ENCODE measurements at regions not wholly inside any gene's neighbourhood (a gene's known extent, or its start where the extent isn't known, plus 50 kb on each side); places are given as distances from the start of the nearest gene placed in this dataset.
"Not testable (repeated sequence)": the region's sequence is repeated elsewhere in the genome, so short reads cannot be mapped to it uniquely, and the experiment has no call there.

DNA sequence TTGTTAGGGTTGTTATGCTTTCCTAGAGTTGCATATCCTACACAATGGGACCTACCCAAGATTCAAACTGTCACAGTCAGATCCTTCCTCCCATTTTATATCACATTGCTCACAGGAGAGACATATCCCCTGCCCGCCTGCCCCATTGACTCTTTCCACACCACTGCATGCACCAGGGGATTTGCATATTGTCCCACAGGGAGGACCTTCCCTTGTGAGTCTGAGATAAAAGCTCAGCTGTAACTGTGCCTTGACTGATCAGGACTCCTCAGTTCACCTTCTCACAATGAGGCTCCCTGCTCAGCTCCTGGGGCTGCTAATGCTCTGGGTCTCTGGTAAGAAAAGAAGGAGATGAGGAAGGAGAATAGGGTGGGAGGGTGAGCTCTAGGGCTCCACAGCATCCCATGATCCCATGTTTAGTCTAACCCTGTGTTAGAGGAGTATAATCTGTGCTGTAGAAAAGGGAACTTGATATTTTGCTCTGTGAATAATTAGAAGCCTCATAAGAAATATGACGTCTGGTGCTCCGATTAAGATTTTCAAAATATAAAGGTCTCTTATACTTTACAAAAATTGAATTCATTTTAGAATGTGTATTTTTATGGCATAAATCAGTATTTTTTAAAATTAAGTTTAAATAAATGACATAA is 1268.4 kb downstream of the RPIA start:
- not testable (repeated sequence) for DNase-seq

DNA sequence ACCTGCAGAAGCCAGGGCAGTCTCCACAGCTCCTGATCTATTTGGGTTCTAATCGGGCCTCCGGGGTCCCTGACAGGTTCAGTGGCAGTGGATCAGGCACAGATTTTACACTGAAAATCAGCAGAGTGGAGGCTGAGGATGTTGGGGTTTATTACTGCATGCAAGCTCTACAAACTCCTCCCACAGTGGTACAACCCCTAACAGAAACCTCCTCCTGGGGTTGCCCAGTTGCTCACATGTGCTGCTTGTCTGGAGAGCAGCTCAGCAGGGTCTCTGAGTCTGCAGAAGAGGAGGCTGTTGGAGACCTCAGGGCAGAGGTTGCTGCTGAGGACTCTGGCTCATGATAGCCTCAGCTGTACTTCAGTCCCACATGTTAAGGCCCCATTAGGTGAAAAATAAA is 1269.1 kb downstream of the RPIA start:
- DNase-seq = not testable (repeated sequence)

DNA sequence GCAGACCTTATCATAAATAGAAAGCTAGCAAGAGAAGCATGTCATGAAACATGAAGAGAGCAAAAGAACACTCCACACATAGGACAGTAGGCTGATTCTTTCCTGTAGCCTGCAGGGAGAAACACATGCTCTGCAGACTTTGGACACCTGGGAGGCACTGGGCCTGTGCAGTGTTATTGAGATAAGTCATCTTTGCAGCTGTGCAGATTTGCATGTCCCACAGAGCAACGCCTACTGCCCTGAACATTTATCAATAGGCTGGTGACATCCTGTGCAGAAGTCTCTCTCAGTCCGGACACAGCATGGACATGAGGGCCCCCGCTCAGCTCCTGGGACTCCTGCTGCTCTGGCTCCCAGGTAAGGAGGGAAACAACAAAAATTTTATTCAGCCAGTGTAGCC is 1277.1 kb downstream of the RPIA start:
- not testable (repeated sequence) for DNase-seq

DNA sequence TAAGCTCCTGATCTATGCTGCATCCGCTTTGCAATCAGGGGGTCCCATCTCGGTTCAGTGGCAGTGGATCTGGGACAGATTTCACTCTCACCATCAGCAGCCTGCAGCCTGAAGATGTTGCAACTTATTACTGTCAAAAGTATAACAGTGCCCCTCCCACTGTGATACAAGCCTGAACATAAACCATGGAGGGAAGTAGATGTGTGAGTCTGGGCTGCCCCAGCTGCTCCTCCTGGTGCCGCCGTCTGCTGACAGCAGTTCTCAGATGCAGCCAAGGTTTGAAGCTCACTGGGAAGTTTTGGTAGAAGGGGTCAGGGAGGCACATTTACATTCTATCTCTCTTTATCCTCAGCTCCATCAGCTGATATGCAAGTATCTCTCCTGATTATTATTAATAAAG is 1277.7 kb downstream of the RPIA start:
- not testable (repeated sequence) for DNase-seq

DNA sequence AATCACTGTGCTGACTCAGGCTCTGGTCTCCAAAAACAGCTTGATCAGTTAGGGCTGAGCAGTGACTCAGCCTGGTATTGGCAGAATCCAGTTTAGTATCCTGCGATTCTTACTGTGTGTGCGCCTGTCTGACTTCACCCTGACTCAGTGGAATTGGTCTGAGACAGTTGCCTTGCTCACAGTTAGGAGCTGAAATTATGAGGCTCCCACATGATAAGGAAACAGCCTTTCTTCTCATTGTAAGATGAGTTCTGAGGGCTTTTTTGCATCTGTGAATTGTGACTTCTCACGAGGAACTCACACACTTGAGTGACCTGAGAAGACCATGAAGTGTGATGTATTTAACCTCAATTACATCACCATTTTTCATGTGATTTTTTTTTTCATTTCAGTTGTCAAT is 1282.4 kb downstream of the RPIA start:
- DNase-seq = peak in 1 of 51 donors; percentile 8

DNA sequence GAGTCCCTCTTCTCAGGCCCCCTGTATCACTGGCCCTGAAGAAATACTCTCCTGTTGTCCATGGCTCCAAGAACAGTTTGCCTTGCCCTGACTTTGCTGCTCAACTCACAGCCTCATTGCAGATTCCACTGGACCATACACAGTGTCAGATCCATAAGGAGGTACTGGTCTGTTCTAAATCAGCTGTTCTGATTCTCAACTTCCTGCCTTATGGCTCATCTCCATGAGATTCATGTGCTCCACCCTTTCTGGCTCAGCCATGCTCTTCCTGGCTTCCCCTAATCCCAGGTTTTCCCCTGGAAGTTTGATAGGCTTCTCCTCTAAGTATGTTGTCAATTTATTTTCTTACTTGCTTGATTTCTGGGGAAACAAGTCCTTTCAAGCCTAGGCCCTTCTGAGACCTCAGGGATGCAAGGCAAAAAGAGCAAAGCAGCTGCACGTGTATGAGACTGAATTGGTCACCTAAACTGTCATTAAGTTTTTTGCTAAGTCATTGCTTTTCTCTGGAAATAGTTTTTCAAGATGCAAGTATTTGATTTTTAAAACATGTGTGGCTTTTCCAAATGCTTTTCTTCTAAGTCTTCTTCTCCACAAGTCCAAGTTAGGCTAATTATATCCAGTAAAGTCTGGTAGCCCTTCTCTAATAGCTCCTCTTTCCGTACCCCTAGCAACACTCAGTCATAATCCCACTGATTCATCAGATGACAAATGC is 1288.5 kb downstream of the RPIA start:
- DNase-seq = not testable (repeated sequence)

DNA sequence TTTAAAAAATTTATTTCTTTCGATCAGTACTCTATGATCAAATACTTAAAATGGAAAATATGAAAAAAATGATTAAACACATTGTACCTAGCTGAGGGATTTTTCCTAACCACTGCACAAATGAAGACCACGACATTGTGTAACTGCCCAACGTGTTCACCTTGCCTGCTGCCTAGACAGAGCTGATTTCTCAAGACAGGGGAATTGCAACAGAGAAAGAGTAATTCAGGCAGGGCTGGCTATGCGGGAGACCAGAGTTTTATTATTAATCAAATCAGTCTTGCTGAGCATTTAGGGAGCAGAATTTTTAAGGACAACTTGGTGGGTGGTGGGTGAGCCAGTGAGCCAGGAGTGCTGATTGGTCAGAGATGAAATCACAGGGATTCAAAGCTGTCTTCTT is 1290.8 kb downstream of the RPIA start:
- DNase-seq = not testable (repeated sequence)

DNA sequence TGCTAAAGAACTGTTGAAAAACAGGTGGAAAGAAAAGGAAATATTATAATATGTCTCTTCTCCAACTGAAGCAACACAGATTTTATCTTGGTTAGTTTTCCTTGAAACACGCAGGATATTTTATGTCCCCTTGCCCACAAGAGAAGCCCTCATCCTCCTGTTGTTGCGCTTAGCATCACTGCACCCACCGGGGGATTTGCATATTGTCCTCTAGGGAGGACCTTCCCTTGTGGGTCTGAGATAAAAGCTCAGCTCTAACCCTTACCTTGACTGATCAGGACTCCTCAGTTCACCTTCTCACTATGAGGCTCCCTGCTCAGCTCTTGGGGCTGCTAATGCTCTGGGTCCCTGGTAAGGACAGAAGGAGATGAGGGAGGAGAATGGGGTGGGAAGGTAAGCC is 1294.2 kb downstream of the RPIA start:
- not testable (repeated sequence) for DNase-seq

DNA sequence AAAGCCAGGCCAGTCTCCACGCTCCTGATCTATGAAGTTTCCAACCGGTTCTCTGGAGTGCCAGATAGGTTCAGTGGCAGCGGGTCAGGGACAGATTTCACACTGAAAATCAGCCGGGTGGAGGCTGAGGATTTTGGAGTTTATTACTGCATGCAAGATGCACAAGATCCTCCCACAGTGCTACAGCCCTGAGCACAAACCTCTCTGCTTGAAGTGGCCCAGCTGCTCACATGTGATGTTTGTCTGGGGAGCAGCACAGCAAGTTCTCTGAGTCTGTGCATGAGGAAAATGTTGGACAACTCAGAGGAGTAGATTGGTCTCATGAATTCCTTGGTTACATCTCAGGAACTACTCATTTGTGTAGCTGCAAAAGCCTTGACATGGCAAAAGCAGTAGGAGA is 1295.1 kb downstream of the RPIA start:
- not testable (repeated sequence) for DNase-seq

DNA sequence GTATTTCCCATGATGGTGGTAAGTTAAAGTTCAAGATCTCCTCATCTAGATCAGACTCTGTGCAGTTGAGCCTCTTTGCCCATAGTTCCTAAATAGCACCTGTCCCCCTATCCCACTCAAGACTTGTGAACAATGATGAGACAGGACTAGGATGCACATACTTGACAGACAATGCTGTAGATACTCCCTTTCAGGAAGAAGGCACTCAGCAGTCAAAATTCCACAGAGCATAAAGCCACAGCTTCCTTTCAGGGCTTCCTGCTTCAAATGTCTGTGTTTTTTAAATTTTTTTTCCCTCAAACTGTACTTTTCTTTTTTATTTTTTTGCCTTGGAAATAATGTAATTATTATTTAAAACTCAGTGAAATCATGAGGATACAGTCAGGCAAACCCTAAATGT is 1305.3 kb downstream of the RPIA start:
- DNase-seq = not testable (repeated sequence)

DNA sequence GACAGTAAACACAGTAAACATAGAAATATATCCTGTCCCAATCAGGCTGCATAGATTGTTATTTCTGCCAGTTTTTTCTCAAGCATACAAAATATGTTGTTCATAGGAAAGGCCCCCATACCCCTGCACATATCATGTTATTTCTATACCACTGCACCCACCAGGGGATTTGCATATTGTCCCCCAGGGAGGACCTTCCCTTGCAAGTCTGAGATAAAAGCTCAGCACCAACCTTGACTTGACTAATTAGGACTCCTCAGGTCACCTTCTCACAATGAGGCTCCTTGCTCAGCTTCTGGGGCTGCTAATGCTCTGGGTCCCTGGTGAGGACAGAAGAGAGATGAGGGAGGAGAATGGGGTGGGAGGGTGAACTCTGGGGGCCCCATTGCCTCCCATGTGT is 1313.1 kb downstream of the RPIA start:
- DNase-seq = not testable (repeated sequence)

DNA sequence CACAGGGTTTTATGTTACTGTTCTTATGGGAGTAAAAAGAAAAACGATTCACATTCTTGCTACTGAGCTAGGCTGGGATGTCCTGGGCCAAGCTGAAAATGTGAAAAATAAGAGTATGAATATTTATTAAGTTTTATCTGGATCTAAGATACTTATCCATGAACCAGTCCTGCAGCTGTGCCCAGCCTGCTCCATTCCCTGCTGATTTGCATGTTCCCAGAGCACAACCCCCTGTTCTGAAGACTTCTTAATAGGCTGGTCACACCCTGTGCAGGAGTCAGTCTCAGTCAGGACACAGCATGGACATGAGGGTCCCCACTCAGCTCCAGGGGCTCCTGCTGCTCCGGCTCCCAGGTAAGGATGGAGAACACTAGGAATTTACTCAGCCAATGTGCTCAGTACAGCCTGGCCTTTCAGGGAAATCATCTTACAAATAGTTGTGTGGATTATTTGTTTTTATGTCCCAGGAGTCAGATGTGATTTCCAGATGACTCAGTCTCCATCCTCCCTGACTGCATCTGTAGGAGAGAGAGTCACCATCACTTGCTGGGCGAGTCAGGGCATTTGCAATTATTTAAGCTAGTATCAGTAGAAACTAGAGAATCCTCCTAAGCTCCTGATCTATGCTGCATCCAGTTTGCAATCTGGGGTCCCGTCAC is 1319.1 kb downstream of the RPIA start:
- not testable (repeated sequence) for DNase-seq

DNA sequence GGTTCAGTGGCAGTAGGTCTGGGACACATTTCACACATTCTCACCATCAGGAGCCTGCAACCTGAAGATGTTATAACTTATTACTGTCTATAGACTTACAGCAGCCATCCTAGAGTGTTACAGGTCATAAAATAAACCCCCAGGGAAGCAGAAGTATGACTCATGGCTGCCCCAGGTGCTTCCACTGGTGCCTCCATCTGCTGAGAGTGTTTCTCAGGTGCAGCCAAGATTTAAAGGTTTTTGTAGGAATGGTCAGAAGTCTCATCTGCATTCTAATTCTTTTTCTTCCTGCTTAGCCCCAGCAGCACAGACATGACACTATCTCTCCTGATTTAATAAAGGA is 1319.6 kb downstream of the RPIA start:
- not testable (repeated sequence) for DNase-seq

DNA sequence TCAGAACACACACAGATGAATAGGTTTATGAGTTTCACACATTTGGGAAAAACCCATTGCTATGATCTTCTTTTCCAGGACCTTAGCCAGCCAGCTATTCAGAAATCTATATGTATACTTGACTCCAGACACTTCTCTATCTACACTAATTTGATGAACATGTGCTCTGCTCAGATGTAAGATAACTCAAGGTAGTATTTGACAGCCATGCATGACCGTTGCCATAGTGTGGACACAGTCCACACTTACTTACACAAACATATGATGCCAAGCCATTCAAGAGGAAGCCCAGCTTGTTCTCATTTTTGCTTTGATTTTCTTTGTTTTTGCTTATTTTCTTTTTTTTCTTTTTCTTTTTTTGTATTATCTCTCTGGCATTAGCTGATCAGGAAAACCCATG is 1328.4 kb downstream of the RPIA start:
- DNase-seq = not testable (repeated sequence)

DNA sequence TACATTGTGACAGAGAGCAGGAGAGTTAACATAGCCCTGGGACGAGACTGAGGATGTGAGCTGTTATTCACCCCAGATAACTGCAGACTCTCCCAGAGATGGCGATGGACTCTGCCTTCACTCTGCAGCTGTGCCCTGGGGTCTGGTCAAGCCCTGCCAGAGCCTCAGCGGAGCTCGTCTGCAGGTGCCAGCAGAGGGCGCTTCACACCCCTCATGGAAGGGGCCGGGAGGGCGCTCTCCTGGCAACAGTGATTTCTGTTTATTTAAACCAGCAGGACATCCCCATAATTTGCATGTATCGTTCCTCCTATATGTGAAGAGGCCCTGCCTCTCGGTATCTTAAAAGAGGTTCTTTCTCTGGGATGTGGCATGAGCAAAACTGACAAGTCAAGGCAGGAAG is 1329.8 kb downstream of the RPIA start:
- DNase-seq = not testable (repeated sequence)

DNA sequence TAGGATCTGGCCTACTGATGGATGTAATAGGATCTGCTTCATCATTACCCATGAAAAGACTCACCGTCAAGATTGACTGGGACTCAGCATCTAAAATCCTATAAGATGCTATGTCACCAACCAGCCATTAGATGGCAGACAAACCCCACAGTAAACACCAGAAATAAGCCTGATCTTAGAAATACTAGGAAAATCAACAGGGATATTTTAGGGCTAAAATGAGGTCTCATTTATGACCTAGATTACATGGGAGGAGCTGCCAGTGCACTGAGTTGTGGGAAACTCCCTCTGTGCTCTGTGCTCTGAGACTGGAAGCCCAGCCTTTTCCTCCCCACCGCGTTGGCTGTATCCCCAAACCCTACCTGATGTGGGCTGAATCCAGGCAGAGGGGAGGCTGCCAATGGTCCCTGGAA is 1335.8 kb downstream of the RPIA start:
- not testable (repeated sequence) for DNase-seq

DNA sequence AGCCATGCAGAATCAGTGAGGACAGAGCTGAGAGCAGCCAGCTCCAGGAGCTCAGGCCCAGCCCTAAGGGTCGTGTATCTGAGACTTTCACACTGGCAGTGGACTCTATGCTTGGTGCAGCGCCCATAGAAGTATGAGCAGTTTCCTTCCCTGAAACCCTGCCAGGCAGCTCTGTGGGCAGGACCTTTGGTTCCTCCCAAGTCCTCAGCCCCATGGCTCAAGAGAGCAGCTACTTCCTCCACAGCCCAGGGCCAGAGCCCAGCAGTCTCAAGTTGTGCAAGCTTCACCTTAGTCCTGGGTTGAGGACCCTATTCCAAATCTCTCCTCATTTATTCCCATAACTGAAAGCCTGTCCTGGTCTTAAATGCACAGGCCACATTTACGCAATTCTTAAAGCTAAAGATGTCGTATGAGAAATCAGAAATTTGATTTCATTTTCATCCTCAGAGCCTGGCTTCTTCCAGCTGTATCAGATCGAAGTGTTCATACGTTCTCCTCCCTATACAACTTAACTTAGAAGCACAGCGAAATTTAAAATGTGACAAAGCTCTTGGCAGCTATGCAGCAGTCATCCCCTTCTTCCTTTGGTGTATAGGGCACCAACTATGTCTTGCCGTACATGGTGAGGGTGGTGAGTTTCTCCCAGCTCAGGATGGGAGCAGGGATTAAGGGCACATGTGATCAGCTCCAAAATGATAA is 1337.1 kb downstream of the RPIA start:
- DNase-seq = peak in 2 of 51 donors; percentile 1 to 9

DNA sequence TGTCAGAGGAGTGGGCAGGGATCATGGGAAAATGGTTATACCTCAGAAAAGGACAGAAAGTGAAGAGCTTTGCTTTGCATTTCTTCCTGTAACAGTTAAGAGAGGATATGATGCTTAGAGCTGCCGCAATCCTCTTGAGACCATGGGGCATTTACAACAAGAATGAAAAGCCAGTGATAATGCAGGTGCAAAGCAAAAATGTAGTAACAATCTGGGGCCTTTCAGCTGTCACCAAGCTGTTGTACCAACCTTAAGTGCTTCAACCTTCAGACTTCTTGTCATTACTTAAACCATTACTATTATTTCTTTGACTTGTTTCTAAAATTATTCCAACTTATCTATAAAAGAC is 1337.6 kb downstream of the RPIA start:
- not testable (repeated sequence) for DNase-seq

DNA sequence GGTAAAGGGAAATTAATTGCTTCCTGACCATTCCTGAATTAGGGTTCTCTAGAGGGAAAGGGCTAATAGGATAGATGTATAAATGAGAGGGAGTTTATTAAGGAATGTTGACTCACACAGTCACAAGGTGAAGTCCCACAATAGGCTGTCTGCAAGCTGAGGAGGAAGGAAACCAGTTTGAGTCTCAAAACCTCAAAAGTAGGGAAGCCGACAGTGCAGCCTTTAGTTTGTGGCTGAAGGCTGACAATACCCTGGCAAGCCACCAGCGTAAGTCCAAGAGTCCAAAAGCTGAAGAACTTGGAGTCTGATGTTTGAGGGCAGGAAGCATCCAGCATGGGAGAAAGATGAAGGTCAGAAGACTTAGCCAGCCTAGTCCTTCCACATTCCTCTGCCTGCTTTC is 1340.8 kb downstream of the RPIA start:
- DNase-seq = not testable (repeated sequence)

DNA sequence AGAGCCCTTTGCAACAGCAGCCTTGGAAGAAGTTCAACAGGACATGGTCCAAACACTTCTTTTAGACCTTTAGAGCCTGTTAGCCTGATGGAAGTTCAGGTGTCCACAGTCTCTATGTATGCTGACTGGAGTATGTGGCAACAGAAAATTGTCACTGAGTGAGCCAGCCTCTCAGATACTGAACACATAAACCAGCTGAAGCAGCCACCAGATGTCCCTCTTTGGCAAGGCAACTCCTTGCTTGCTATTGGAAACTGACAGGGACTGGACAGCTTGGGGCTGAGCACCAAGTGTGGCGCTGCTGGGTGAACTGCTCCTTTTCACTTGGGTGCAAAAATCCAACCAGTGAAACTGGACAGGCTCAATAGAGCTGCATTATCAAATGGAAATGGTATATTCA is 1344.9 kb downstream of the RPIA start:
- DNase-seq = peak in 7 of 51 donors; percentile 1 to 39 (median 6)

DNA sequence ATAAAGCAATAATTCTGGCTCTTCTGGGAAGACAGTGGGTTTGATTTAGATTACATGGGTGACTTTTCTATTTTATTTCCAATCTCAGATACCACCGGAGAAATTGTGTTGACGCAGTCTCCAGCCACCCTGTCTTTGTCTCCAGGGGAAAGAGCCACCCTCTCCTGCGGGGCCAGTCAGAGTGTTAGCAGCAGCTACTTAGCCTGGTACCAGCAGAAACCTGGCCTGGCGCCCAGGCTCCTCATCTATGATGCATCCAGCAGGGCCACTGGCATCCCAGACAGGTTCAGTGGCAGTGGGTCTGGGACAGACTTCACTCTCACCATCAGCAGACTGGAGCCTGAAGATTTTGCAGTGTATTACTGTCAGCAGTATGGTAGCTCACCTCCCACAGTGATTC is 1347.6 kb downstream of the RPIA start:
- peak in 1 of 51 donors; percentile 2 for DNase-seq

DNA sequence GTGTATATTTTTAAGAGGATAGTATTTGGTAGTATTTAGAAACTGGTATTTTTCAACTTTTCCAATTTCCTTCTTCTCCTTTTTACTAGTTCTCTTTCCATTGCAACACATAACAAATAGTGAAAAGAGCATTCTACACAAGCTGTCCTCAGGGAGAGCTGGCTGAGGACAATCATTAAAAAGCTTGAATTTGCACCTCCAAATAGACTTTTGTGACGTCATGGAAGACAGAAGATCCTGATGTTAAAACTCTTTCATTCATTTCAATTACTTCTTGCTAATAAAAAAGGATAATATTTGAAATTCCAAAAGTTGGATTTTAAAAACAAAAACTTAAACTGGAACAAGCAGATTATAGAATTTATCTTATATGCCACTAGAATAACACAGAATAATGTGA is 1356.3 kb downstream of the RPIA start:
- DNase-seq = not testable (repeated sequence)
